ENCODE measurements at regions not wholly inside any gene's neighbourhood (a gene's known extent, or its start where the extent isn't known, plus 50 kb on each side); places are given as distances from the start of the nearest gene placed in this dataset.
"Not testable (repeated sequence)": the region's sequence is repeated elsewhere in the genome, so short reads cannot be mapped to it uniquely, and the experiment has no call there.

DNA sequence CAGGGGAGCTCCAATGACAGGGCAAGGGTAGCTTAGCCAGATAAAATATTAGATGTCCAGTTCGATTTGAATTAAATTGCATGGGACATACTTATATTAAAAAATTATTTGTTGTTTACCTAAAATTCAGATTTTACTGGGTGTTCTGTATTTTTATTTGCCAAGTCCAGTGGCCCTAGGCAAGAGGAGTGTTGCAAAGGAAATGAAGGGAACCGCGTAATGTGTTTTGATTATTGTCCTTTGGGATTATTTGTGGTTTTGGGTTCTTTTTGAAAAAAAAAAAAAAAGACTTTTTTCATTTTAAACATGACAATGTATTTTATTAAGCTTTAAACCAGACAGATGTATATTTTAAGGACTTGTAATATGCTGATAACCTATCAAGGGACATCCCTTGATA, 179.3 kb downstream of the C9orf152 start:
- TF ChIP-seq, protein P1, sequence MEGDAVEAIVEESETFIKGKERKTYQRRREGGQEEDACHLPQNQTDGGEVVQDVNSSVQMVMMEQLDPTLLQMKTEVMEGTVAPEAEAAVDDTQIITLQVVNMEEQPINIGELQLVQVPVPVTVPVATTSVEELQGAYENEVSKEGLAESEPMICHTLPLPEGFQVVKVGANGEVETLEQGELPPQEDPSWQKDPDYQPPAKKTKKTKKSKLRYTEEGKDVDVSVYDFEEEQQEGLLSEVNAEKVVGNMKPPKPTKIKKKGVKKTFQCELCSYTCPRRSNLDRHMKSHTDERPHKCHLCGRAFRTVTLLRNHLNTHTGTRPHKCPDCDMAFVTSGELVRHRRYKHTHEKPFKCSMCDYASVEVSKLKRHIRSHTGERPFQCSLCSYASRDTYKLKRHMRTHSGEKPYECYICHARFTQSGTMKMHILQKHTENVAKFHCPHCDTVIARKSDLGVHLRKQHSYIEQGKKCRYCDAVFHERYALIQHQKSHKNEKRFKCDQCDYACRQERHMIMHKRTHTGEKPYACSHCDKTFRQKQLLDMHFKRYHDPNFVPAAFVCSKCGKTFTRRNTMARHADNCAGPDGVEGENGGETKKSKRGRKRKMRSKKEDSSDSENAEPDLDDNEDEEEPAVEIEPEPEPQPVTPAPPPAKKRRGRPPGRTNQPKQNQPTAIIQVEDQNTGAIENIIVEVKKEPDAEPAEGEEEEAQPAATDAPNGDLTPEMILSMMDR (conservative IDR thresholded peaks at IDR 0.05; ENCODE audit: low read length) = no peak
- DNase-seq (ENCODE audit: low read depth) = no peak

DNA sequence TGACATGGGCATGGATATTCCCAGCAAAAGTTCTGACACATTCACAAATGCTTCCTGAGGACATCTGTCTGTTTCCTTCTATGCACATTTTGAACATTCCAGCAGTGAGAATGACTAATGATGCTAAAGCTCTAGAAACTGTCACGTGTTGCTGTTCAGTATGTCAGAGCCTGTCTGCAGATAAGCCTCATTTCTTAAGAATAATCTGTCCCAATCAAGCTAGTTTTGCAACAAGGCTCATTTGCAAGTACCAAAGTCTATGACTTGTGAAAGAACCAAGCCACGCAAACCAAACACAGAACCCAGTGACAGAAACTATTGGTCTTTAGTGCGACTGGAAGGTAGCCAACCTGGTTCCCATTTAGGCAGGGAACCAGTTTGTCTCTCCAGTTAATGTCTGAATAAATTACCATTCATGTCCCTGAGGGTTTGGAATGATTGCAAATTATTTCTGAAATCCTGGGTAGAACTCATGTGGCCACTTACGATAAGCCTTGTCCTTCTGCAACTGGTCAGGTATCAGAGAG, 178.5 kb downstream of the C9orf152 start:
- TF ChIP-seq, protein P1 (conservative IDR thresholded peaks at IDR 0.05; ENCODE audit: low read length) = no peak
- H3K4me3 ChIP-seq (ENCODE audit: low read length) = no peak overlapping the region
- peak; percentile 96 for DNase-seq (ENCODE audit: low read depth)

More for the DNA sequence above, 179.3 kb downstream of the C9orf152 start:
- no peak overlapping the region for H3K4me3 ChIP-seq (ENCODE audit: low read length)

DNA sequence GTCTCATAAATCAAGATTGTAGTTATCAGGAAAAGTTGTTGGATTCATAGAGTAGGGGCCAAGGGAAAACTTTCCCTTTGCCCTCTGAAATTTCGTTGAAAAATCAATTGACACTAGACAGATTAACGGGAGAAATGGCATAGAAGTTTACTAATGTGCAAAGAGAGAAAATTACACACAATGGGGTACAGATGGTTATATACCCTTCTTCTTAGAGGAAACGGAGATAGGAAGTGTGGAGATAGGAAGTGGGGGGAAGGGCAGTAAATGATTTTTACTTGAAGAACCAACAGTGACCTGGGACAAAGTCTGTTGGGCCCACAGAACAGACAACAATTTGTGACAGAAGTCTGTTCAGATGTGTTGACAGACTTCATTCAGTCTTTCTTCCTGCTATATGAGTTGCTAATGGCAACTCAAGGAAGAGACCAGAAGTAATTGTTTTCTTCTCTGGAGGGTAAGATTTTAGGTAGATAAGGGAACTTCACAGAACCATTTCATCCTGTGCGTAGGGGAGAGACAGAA, 177.9 kb downstream of the C9orf152 start:
- TF ChIP-seq, protein P1 (conservative IDR thresholded peaks at IDR 0.05; ENCODE audit: low read length) = no peak

DNA sequence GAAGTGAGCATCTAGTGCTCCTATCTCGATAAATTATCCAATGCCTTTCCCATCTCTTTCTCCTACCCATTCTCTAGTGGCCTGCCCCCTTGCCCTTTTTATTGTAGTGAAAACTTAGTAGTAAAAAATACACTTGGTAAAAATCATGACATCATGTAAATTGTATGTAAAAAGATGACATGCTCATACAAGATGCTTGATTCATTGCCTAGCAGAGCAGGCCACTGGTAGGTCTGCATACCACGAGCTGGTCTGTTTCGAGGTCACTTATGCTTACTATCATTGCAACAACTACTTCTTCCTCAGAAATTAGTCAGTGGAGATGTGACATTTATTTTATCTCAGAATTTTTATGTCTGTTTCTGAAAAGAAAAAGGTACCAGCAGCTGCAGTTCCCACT, 177.3 kb downstream of the C9orf152 start:
- peak; percentile 67 for DNase-seq (ENCODE audit: low read depth)
- TF ChIP-seq, protein P1 (conservative IDR thresholded peaks at IDR 0.05; ENCODE audit: low read length) = no peak
- H3K4me3 ChIP-seq (ENCODE audit: low read length) = no peak overlapping the region

More for the DNA sequence above, 177.9 kb downstream of the C9orf152 start:
- DNase-seq (ENCODE audit: low read depth) = no peak
- H3K4me3 ChIP-seq (ENCODE audit: low read length) = no peak overlapping the region

- TF ChIP-seq, protein P1 (conservative IDR thresholded peaks at IDR 0.05; ENCODE audit: low read length) = no peak
- H3K4me3 ChIP-seq (ENCODE audit: low read length) = no peak overlapping the region
- DNase-seq (ENCODE audit: low read depth) = peak; percentile 75
Measured at GRCh38 chr9:110031511-110032173, 176.3 kb downstream of the C9orf152 start.

- not testable (repeated sequence) for DNase-seq (ENCODE audit: low read depth); H3K4me3 ChIP-seq (ENCODE audit: low read length)
Measured at GRCh38 chr9:110032532-110032931, 175.4 kb downstream of the C9orf152 start.

DNA sequence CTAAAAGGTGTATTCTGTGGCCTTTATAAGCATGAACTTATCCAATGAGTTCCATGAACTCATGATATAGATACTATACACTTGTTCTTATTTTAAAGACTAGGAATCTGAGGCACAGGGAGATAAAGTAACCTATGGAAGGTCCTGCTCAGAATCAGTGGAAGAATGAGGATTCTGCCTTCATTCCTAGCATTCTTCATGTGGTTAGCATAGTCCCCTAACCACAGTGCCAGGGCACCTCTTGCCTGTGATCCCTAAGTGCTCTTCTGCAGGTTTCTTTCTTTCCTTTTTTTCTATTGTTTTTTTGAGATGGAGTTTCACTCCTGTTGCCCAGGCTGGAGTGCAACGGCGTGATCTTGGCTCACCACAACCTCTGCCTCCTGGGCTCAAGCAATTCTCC, 174.1 kb downstream of the C9orf152 start:
- TF ChIP-seq, protein P1 (conservative IDR thresholded peaks at IDR 0.05; ENCODE audit: low read length) = no peak
- peak; percentile 61 for DNase-seq (ENCODE audit: low read depth)

More for the DNA sequence above, 174.1 kb downstream of the C9orf152 start:
- no peak overlapping the region for H3K4me3 ChIP-seq (ENCODE audit: low read length)
